ENCODE measurements at regions not wholly inside any gene's neighbourhood (a gene's known extent, or its start where the extent isn't known, plus 50 kb on each side); places are given as distances from the start of the nearest gene placed in this dataset.

DNA sequence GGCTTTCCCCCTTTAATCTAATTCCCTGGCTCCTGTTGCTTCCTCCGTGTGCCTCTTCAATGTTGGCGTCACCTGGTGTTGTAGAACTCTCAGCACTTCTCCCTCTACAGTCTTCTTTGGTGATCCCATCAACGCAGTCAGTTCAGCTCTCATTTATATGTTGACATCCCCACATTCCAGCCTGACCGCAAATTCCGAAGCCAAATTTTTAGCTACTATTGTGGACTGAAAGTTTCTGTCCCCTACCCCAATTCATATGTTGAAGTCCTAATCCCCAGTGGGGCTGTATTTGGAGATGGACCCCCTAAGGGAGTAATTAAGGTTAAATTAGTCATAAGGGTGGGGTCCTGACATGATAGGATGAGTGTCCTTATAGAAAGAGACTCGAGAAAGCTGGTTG is 210.6 kb upstream of the ADAMTSL1 start:
- no peak for DNase-seq (ENCODE audit: low spot score in 2 of 2)
- Histone ChIP-seq H3K27ac (no peak overlapping the region), H3K27me3 (no peaks in the 10 kb centered on the region), H3K36me3 (no peaks in the 10 kb centered on the region), H3K4me3 (no peak overlapping the region), H3K9me3 (no peaks in the 10 kb centered on the region), H3K4me1 (peaks cover 0 to 3% of the 10 kb centered on the region in 2 donors)
- intact Hi-C loops (cut with DNase I; ENCODE audit: low total_unique reads): no loop called here
- TF ChIP-seq POLR2A (IDR thresholded peaks at IDR 0.05) (no peak), POLR2AphosphoS5 (IDR thresholded peaks at IDR 0.05) (no peak)
- TF ChIP-seq, protein P1, sequence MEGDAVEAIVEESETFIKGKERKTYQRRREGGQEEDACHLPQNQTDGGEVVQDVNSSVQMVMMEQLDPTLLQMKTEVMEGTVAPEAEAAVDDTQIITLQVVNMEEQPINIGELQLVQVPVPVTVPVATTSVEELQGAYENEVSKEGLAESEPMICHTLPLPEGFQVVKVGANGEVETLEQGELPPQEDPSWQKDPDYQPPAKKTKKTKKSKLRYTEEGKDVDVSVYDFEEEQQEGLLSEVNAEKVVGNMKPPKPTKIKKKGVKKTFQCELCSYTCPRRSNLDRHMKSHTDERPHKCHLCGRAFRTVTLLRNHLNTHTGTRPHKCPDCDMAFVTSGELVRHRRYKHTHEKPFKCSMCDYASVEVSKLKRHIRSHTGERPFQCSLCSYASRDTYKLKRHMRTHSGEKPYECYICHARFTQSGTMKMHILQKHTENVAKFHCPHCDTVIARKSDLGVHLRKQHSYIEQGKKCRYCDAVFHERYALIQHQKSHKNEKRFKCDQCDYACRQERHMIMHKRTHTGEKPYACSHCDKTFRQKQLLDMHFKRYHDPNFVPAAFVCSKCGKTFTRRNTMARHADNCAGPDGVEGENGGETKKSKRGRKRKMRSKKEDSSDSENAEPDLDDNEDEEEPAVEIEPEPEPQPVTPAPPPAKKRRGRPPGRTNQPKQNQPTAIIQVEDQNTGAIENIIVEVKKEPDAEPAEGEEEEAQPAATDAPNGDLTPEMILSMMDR (IDR thresholded peaks at IDR 0.05): no peak

DNA sequence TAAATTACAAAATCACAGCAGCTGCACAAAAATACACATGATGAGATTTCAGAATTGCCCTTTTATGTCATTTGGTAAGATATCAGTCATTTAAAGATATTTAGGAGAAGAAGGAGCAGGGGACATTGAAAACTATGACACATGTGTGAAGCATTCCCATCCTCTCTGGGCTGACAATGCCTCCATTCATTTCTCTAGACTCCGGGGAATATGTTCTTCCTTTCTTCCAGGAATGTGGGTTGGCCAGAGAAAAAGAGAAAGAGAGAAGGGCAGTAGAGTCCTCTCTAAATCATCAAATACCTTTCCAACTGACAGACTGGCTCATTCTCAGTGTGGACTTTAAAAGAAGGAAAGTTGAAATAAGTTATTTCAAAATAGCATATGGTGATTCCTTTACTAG is 205.6 kb upstream of the ADAMTSL1 start:
- H3K4me1 ChIP-seq: peaks cover 0 to 6% of the 10 kb centered on the region in 2 donors
- no peaks in the 10 kb centered on the region for H3K9me3 ChIP-seq
- DNase-seq (ENCODE audit: low spot score in 2 of 2): peak in 1 of 2 donors; percentile 22
- H3K27ac ChIP-seq: peak overlapping the region in 1 of 2 donors; percentile 38
- H3K4me3 ChIP-seq: no peak overlapping the region
- peaks cover 0 to 2% of the 10 kb centered on the region in 2 donors for H3K27me3 ChIP-seq
- intact Hi-C loops (cut with DNase I; ENCODE audit: low total_unique reads): no loop called here
- TF ChIP-seq POLR2A (IDR thresholded peaks at IDR 0.05) (no peak), POLR2AphosphoS5 (IDR thresholded peaks at IDR 0.05) (peak in 1 of 3 donors; percentile 16)
- TF ChIP-seq, protein P1 (IDR thresholded peaks at IDR 0.05): no peak
- no peaks in the 10 kb centered on the region for H3K36me3 ChIP-seq

DNA sequence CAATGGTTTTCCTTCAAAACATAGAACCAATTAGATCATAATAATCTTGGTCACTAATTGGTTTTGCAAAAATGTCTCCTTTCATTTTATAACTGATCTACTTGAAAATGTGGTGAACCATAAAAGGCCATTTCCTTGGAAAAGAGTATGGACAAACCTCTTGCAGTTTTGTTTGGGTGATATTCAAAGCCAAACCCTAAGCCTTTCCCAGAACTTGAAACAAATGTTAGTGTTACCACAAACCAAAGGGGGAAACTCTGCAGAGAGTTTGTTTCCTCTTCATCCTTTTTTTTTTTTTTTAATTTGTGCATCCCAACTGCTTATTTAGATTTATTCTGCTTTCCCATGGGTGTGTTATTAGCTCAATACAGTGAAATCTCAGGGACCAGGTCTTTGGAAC is 204.4 kb upstream of the ADAMTSL1 start:
- Histone ChIP-seq H3K36me3 (no peaks in the 10 kb centered on the region), H3K27ac (no peak overlapping the region), H3K9me3 (no peaks in the 10 kb centered on the region), H3K4me1 (peaks cover 0 to 6% of the 10 kb centered on the region in 2 donors), H3K4me3 (no peak overlapping the region), H3K27me3 (peaks cover 0 to 2% of the 10 kb centered on the region in 2 donors)
- intact Hi-C loops (cut with DNase I; ENCODE audit: low total_unique reads): no loop called here
- TF ChIP-seq, protein P1 (IDR thresholded peaks at IDR 0.05): no peak
- TF ChIP-seq POLR2A (IDR thresholded peaks at IDR 0.05) (no peak), POLR2AphosphoS5 (IDR thresholded peaks at IDR 0.05) (no peak)
- DNase-seq (ENCODE audit: low spot score in 2 of 2): no peak

DNA sequence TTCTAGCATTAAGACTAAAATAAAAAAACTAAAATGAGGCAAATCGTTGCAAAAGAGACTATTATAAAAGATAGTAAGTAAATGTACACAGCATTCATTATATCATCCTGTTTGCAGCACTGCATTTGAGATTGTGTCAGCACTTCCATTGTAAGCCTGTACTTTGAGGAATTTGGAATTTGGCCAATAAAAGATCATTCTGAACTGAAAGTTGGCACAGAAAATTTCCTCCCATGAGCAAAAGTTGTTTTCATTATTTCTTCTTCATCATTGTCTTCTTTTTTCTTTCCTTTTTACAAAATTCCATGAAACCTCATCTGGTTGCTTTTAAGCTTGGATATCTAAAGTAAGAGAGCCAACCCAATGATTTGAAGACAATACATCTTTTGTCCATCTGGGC is 199.3 kb upstream of the ADAMTSL1 start:
- intact Hi-C loops (cut with DNase I; ENCODE audit: low total_unique reads): no loop called here
- no peaks in the 10 kb centered on the region for H3K4me1 ChIP-seq
- DNase-seq (ENCODE audit: low spot score in 2 of 2): no peak
- no peak for TF ChIP-seq POLR2AphosphoS5 (IDR thresholded peaks at IDR 0.05)
- TF ChIP-seq, protein P1 (IDR thresholded peaks at IDR 0.05): no peak
- TF ChIP-seq POLR2A (IDR thresholded peaks at IDR 0.05): no peak
- H3K36me3 ChIP-seq: no peaks in the 10 kb centered on the region
- H3K27me3 ChIP-seq: peaks cover 0 to 2% of the 10 kb centered on the region in 2 donors
- peaks cover 0 to 7% of the 10 kb centered on the region in 2 donors for H3K9me3 ChIP-seq
- H3K4me3 ChIP-seq: no peak overlapping the region
- no peak overlapping the region for H3K27ac ChIP-seq

DNA sequence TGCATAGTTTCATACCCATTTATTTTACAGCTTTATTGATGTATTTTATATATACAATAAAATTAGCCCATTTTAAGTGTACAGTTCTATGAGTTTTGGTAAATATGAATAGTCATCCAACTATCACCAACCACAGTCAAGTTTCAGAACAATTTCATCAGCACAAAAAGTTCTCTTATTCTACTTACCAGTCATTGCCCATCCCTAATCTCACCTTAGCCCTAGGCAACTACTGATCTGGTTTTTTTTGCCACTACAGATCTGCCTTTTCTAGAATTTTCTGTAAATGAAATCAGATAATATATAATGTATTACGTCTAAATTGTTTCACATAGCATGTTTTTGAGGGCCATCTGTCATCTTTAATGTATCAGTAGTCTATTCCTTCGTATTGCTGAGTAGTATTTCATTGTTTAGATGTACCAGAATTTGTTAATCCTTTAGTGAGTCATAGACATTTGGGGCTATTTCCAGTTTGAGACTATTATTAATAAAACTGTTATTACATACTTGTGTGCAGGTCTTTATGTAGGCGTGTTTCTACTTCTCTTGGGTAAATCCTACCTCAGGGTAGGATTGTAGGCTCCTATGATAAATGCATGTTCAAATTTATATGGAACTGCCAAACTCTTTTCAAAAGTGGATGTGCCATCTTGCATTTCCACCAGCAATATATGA is 198.5 kb upstream of the ADAMTSL1 start:
- TF ChIP-seq, protein P1 (IDR thresholded peaks at IDR 0.05): no peak
- TF ChIP-seq POLR2A (IDR thresholded peaks at IDR 0.05): no peak
- no peak for TF ChIP-seq POLR2AphosphoS5 (IDR thresholded peaks at IDR 0.05)

More for the DNA sequence above, 198.5 kb upstream of the ADAMTSL1 start:
- DNase-seq (ENCODE audit: low spot score in 2 of 2): no peak
- H3K4me1 ChIP-seq: no peaks in the 10 kb centered on the region
- no peaks in the 10 kb centered on the region for H3K27me3 ChIP-seq
- no peaks in the 10 kb centered on the region for H3K36me3 ChIP-seq
- no peak overlapping the region for H3K4me3 ChIP-seq
- intact Hi-C loops (cut with DNase I; ENCODE audit: low total_unique reads): no loop called here
- peak overlapping the region in 1 of 2 donors; percentile 12 for H3K27ac ChIP-seq
- peaks cover 0 to 7% of the 10 kb centered on the region in 2 donors for H3K9me3 ChIP-seq
